Spleen (tissue), 11 donors: ENCODE measurements at regions not wholly inside any gene's neighbourhood (a gene's known extent, or its start where the extent isn't known, plus 50 kb on each side); places are given as distances from the start of the nearest gene placed in this dataset.
A peak's percentile ranks its signal among the peaks of the same experiment; 100 is the strongest.

Experiments
- DNase-seq: peaks from one replicate; pipeline ENCODE4 v3.0.0-alpha.2; 2020
- H3K27ac ChIP-seq, 8 donors: fragments of 200-600 bp; sonication (generic) in 7 of 8; 1 replicate in 4 of 8; 2 replicates in 4 of 8; pipeline versions ENCODE4 v1.5.0 to v1.8.0; 2016 to 2021; ENCODE audit warnings: inconsistent platforms in 4 of 8, mild to moderate bottlenecking in 4 of 8, moderate library complexity in 1 of 8
- H3K27me3 ChIP-seq, 7 donors: fragments of 200-600 bp; sonication (generic) in 6 of 7; replicated peaks in 1 of 7; 1 replicate in 4 of 7; 2 replicates in 3 of 7; pipeline versions ENCODE4 v1.5.0 to v1.8.0; 2016 to 2021; ENCODE audit warnings: inconsistent platforms in 3 of 7, mild to moderate bottlenecking in 1 of 7
- H3K36me3 ChIP-seq, 6 donors: fragments of 200-600 bp; sonication (generic) in 5 of 6; 1 replicate in 4 of 6; 2 replicates in 2 of 6; pipeline versions ENCODE4 v1.5.0 to v1.8.0; 2016 to 2021; ENCODE audit warnings: inconsistent platforms in 2 of 6
- H3K4me1 ChIP-seq, 6 donors: fragments of 200-600 bp; sonication (generic) in 5 of 6; 1 replicate in 3 of 6; 2 replicates in 3 of 6; pipeline versions ENCODE4 v1.5.0 to v1.8.0; 2016 to 2021; ENCODE audit warnings: inconsistent platforms in 3 of 6
- H3K4me3 ChIP-seq, 8 donors: fragments of 200-600 bp; sonication (generic) in 7 of 8; 1 replicate in 4 of 8; 2 replicates in 4 of 8; pipeline versions ENCODE4 v1.5.0 to v1.8.0; 2016 to 2021; ENCODE audit warnings: inconsistent platforms in 4 of 8, mild to moderate bottlenecking in 4 of 8, moderate library complexity in 2 of 8
- H3K9me3 ChIP-seq, 8 donors: fragments of 200-600 bp; sonication (generic) in 7 of 8; 1 replicate in 4 of 8; 2 replicates in 4 of 8; pipeline versions ENCODE4 v1.5.0 to v1.8.0; 2016 to 2021; ENCODE audit warnings: inconsistent platforms in 4 of 8
- CTCF ChIP-seq, 11 experiments: fragments of 200-600 bp in 7 of 11; fragments of 450-650 bp in 4 of 11; sonication (generic) in 4 of 11; IDR thresholded peaks in 8 of 11; conservative IDR thresholded peaks in 3 of 11; 1 replicate in 7 of 11; 2 replicates in 4 of 11; pipeline versions ENCODE4 v1.4.0 to v1.8.0; 2016 to 2021; ENCODE audit warnings: antibody characterized with exemption in 11 of 11, inconsistent platforms in 4 of 11, mild to moderate bottlenecking in 1 of 11
- POLR2A ChIP-seq, 3 donors: fragments of 450-650 bp; IDR thresholded peaks; one replicate each; pipeline ENCODE4 v1.5.1; 2017; ENCODE audit warnings: antibody characterized with exemption in 3 of 3, mild to moderate bottlenecking in 1 of 3
- POLR2AphosphoS5 ChIP-seq, 3 donors: sonication (generic); formaldehyde crosslinking; IDR thresholded peaks; one replicate each; pipeline ENCODE4 v1.5.1; 2017; ENCODE audit warnings: antibody characterized with exemption in 3 of 3
- WGBS, 5 donors: extraction: QIAGEN DNeasy Blood & Tissue Kit in 3 of 5; methylation state at CpG; one replicate each; pipeline versions ENCODE4 v1.1.5 to v1.1.7; 2013 to 2018; 5-methylcytosine and 5-hydroxymethylcytosine counted together
- intact Hi-C: fragments of 100-400 bp; cut with DNase I; formaldehyde crosslinking; loops from one replicate; pipeline ENCODE4 v1.15.0; 2023; ENCODE audit warnings: low total_unique reads
- donor health status: healthy with polysubstance abuse.
- donor health status: DM: no; HTN: no; CAD: no; lungs with moderate emphysema.
- donor health status: DM: no; HTN: no; CAD: no.
- donor health status: Bipolar disorder and iron deficiency.
- donor health status: healthy.
- donor health status: DM: no; HTN: no; CAD: no.
- donor health status: DM: yes; HTN: yes; CAD: no.

- DNase-seq = peak; percentile 45
- intact Hi-C loops = no loop called here
- no peaks in the 10 kb centered on the region for H3K9me3 ChIP-seq
- WGBS, 5 donors = 83 to 91% (median 89%) methylated on average over 1 of the region's 1 CpG
- H3K4me3 ChIP-seq = no peak overlapping the region
- H3K36me3 ChIP-seq = no peaks in the 10 kb centered on the region
- TF ChIP-seq POLR2A (IDR thresholded peaks at IDR 0.05) = no peak
- no peak for TF ChIP-seq POLR2AphosphoS5 (IDR thresholded peaks at IDR 0.05)
- no peak for TF ChIP-seq CTCF (IDR thresholded peaks at IDR 0.05 in 8 of 11, conservative IDR thresholded peaks at IDR 0.05 in 3 of 11)
- no peak overlapping the region for H3K27ac ChIP-seq
- H3K4me1 ChIP-seq = no peaks in the 10 kb centered on the region
- H3K27me3 ChIP-seq = no peaks in the 10 kb centered on the region
Measured at GRCh38 chr2:156038021-156038420, 294.5 kb downstream of the NR4A2 start.

DNA sequence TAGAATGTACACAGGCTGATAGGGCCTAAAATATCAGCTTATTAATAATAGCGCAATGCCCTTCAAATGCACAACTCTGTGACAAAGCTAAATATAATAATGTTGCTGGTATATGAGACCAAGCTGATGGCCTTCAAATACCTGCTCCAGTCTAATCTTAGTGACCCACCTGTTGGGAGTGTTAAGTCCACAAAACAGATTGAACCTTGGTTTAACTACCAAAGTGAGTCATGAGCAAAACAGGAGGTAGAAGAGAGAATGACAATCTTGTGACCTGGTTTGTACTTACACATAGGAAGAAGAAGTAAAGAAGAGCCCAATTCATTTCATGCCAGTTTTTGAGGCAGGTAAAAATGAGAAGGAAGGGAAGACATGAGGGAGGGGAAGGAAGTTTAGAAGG lies 295.0 kb downstream of the NR4A2 start:
- TF ChIP-seq POLR2A (IDR thresholded peaks at IDR 0.05) = no peak
- TF ChIP-seq POLR2AphosphoS5 (IDR thresholded peaks at IDR 0.05) = no peak
- TF ChIP-seq CTCF (IDR thresholded peaks at IDR 0.05 in 8 of 11, conservative IDR thresholded peaks at IDR 0.05 in 3 of 11) = no peak
- Histone ChIP-seq H3K4me1 (no peaks in the 10 kb centered on the region), H3K4me3 (no peak overlapping the region), H3K27me3 (no peaks in the 10 kb centered on the region), H3K9me3 (no peaks in the 10 kb centered on the region), H3K36me3 (no peaks in the 10 kb centered on the region), H3K27ac (no peak overlapping the region)
- DNase-seq = no peak
- intact Hi-C loops = no loop called here
- WGBS, 5 donors = 91 to 97% (median 94%) methylated on average over 1 of the region's 1 CpG

- Histone ChIP-seq H3K27me3 (no peaks in the 10 kb centered on the region), H3K36me3 (no peaks in the 10 kb centered on the region), H3K9me3 (no peaks in the 10 kb centered on the region), H3K27ac (no peak overlapping the region), H3K4me1 (no peaks in the 10 kb centered on the region), H3K4me3 (no peak overlapping the region)
- 80 to 88% (median 81%) methylated on average over 3 of the region's 3 CpGs for WGBS, 5 donors
- no peak for DNase-seq
- intact Hi-C loops = no loop called here
- TF ChIP-seq POLR2A (IDR thresholded peaks at IDR 0.05) (no peak), CTCF (IDR thresholded peaks at IDR 0.05 in 8 of 11, conservative IDR thresholded peaks at IDR 0.05 in 3 of 11) (no peak), POLR2AphosphoS5 (IDR thresholded peaks at IDR 0.05) (no peak)
Measured at GRCh38 chr2:156031121-156031520, 301.4 kb downstream of the NR4A2 start.

DNA sequence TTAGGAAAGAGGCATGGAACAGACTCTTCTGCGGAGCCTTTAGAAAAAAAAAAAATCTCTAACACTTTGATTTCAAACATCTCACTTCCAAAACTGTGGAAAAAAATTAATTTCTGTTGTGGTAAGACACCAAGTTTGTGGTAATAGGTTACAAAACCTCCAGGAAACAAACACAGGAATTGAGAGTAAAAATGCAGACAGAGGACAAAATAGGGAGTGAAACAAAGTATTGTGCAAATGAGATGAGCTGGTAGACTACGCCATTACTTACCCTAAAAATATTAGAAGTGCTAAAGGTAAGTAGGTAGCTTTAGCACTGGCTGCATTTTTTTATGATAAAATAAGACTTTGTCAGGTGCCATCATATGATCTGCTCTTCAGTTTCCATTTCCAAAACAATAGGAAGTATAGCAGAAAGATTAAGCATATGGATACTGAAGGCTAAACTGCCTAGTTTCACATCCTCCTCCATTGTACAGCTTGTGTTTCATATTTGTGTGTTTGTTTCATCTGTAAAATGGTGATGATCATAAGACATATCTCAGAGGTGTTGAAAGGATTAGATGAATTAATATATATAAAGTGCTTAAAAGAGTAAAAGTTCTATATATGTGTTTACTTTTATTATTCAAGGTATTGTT lies 309.2 kb downstream of the NR4A2 start:
- no peaks in the 10 kb centered on the region for H3K9me3 ChIP-seq
- no peaks in the 10 kb centered on the region for H3K36me3 ChIP-seq
- DNase-seq = no peak
- intact Hi-C loops = no loop called here
- TF ChIP-seq POLR2AphosphoS5 (IDR thresholded peaks at IDR 0.05) (no peak), CTCF (IDR thresholded peaks at IDR 0.05 in 8 of 11, conservative IDR thresholded peaks at IDR 0.05 in 3 of 11) (no peak), POLR2A (IDR thresholded peaks at IDR 0.05) (no peak)
- no peak overlapping the region for H3K27ac ChIP-seq
- 74 to 90% (median 87%) methylated on average over 2 of the region's 2 CpGs for WGBS, 5 donors
- no peak overlapping the region for H3K4me3 ChIP-seq
- no peaks in the 10 kb centered on the region for H3K4me1 ChIP-seq
- H3K27me3 ChIP-seq = no peaks in the 10 kb centered on the region
